GM13977 (cell line): ENCODE measurements at regions not wholly inside any gene's neighbourhood (a gene's known extent, or its start where the extent isn't known, plus 50 kb on each side); places are given as distances from the start of the nearest gene placed in this dataset.

Experiments used
- DNase-seq: peaks from one replicate; pipeline ENCODE4 v3.0.0; 2012; ENCODE audit warnings: low spot score
- in situ Hi-C: fragments of 300-500 bp; cut with MboI; formaldehyde crosslinking; loops from one replicate; pipeline ENCODE4 v1.12.0; 2022; ENCODE audit warnings: low sequenced_read_pairs, low pct_unique_long_range_greater_than_20kb, mixed read lengths, inconsistent platforms; ENCODE audit not compliant: unreplicated experiment
- TF ChIP-seq, protein P1 (sequence below): IDR thresholded peaks from 2 replicates; pipeline ENCODE4 v1.5.1; 2012; ENCODE audit warnings: mild to moderate bottlenecking, control low read depth; ENCODE audit not compliant: insufficient read depth; ENCODE audit errors: extremely low read depth, missing control alignments

DNA sequence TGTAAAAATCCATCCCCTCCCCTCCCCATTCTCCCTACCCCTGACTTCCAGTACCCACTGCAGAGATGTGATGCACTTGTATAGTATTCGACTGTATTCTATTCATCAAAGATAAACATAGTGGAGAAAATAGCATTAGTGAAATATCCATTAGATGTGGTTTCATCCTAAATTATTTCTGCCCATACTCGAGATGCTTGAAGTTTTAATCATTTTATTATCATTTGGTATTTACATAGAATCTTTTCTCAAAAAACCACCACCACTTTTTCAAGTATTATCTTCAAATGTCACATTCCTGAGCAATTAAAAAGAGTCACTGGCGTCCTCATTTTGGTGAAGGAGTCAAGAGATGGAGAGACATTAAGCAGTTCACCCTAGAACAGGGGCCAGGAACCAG, 181.9 kb downstream of the HAO1 start:
- in situ Hi-C loops: no loop called here
- TF ChIP-seq, protein P1, sequence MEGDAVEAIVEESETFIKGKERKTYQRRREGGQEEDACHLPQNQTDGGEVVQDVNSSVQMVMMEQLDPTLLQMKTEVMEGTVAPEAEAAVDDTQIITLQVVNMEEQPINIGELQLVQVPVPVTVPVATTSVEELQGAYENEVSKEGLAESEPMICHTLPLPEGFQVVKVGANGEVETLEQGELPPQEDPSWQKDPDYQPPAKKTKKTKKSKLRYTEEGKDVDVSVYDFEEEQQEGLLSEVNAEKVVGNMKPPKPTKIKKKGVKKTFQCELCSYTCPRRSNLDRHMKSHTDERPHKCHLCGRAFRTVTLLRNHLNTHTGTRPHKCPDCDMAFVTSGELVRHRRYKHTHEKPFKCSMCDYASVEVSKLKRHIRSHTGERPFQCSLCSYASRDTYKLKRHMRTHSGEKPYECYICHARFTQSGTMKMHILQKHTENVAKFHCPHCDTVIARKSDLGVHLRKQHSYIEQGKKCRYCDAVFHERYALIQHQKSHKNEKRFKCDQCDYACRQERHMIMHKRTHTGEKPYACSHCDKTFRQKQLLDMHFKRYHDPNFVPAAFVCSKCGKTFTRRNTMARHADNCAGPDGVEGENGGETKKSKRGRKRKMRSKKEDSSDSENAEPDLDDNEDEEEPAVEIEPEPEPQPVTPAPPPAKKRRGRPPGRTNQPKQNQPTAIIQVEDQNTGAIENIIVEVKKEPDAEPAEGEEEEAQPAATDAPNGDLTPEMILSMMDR: no peak
- no peak for DNase-seq

DNA sequence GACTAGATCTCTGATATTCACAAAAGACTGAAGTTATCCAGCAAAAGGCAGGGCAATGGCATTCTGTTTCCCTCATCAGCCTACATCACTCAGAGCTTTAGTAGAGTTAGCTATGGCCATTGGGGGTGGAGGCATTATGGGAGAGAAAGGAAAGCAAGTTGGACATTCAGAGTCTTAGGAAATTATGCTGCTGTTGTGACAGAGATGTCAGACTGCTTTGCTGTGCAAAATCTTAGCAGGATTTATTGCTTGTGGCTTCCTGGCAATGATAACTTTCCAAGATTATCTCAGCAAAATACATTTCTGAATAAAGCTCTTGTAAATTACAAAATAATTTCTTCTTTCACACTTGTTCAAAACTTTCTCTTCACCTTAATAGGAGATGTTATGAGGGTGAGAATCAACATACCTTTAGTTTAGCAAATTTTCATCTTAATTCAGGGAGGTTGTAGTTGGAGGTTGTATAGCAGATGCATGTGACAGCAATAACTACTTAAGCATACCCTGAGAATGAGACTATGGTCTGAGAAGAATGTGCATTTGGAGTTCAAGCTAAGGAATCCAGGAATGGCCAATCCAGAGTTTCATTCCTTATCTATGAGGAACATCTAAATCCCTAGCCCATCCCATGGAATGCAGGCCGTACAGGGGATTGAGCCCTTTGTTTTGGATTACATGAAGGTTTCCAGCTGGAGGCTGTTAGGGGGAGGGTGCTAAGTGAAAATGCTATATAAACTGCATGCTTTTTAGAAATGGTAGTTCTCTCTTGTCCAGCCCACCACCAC, 179.8 kb downstream of the HAO1 start:
- in situ Hi-C loops: no loop called here
- no peak for DNase-seq
- TF ChIP-seq, protein P1: no peak

DNA sequence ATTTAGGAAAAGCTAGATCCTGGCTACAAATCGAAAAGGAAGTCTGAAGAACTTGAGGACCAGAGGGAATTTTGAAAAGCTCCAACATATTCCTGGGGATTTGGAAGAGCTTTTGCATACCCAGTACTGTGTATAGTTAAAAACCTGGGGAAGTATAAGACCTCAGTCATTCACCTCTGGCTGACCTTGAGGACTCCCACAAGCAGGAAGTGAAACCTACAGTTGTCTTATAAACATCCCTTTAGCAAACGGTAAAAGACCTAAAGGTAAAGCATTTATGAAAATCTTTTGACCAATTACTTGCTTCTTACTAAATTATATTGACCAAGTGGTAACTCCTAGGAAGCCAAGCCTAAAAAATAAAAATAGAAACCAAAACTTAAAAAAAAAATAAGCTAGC, 175.0 kb downstream of the HAO1 start:
- TF ChIP-seq, protein P1: no peak
- no peak for DNase-seq
- in situ Hi-C loops: no loop called here

DNA sequence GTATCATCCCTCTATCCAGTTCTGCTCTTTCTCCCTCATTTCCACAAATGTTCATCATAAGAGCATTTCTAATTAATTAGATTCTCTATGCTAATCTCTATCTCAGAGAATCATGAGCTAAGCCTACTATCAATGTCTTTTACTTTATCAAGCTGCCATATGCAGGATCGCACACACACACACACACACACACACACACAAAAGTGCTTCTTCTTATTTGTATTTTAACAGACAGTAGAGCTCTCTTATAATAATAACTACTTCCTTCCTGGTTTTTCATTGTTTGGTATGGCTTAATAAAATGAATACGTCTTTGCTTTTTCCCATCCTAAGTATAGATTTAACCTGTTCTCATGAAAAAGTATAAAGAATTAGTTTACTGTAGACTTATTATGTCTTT, 170.2 kb downstream of the HAO1 start:
- TF ChIP-seq, protein P1: no peak
- DNase-seq: no peak
- in situ Hi-C loops: no loop called here

DNA sequence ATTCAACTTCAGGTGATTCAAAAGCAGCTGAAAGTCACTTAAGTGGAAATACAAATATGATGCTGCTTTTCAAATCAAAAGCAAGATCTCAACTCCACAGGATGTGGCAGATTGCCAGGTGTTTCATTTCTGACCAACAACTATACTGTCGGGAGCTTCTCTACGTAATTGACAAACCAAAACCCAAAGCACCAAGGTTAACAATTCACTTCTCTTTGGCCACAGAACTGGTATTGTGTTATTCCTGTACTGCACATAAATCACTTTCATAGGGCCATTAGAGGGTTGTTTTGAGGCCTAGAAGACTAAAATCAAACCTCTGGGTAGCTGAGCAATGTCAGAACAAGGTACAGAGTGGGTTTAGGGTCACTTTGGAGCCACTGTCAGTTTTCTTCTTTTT, 169.7 kb downstream of the HAO1 start:
- TF ChIP-seq, protein P1: no peak
- DNase-seq: peak; percentile 7
- in situ Hi-C loops: no loop called here

DNA sequence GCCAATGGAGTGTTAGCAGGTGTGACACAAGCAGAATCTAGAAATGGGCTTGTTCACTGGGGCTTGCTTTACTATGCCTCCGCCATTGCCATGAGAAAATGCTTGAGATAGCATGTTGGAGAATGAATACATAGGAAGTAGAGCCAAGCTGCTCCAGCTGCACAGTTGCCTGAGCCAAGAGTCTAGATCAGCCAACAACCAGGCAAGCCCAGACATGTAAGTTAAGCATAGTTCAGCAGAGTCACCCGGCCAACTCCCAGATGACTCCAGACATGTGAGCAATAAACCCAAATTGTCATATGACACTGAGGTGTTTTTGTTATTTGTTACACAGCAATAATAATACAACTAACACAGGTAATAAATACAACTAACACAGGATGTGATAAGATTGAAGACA, 167.9 kb downstream of the HAO1 start:
- DNase-seq: no peak
- TF ChIP-seq, protein P1: no peak
- in situ Hi-C loops: no loop called here
